GM12878 (cell line): ENCODE measurements at regions not wholly inside any gene's neighbourhood (a gene's known extent, or its start where the extent isn't known, plus 50 kb on each side); places are given as distances from the start of the nearest gene placed in this dataset.

Source experiments
- ATAC-seq: fragments of 200-7000 bp; cut with Tn5 transposase; 3 replicates; pipeline ENCODE4 v1.9.1; 2020; ENCODE audit warnings: mild to moderate bottlenecking, moderate library complexity
- BruUV-seq: library from RNA; stranded (reverse); fragments of 400-500 nt; replicated peaks from 2 replicates; lab custom pipeline; 2021; lab: Mats Ljungman, UMichigan
- CTCF ChIA-PET: fragments of 300-600 bp; sonication (Branson Sonifier 250); formaldehyde crosslinking; extraction: SDS; loops from one replicate; lab custom pipeline; 2021; ENCODE audit warnings: inconsistent platforms; lab: Yijun Ruan, JAX
- POLR2A ChIA-PET: fragments of 350-600 bp; formaldehyde crosslinking; extraction: SDS; loops from one replicate; lab custom pipeline; 2021; ENCODE audit warnings: inconsistent platforms; lab: Charles Lee
- RAD21 ChIA-PET: fragments of 300-600 bp; sonication (Branson Sonifier 250); formaldehyde crosslinking; loops from one replicate; lab custom pipeline; 2023; ENCODE audit warnings: antibody characterized with exemption; ENCODE audit not compliant: unreplicated experiment; lab: Charles Lee
- SMC1A ChIA-PET: fragments of 300-600 bp; sonication (Branson Sonifier 250); formaldehyde crosslinking; loops from one replicate; lab custom pipeline; 2023; ENCODE audit not compliant: unreplicated experiment, uncharacterized antibody; lab: Charles Lee
- DNase-seq: peaks from one replicate; pipeline ENCODE4 v3.0.0-alpha.2; 2011; ENCODE audit warnings: low read depth, low spot score
- FAIRE-seq: peaks from 3 replicates; lab custom pipeline; 2011; peaks lifted over from hg19 to GRCh38; lab: Jason Lieb, UNC
- H2AFZ ChIP-seq: 2 replicates; pipeline ENCODE4 v1.6.0; 2011; ENCODE audit warnings: low read depth, low read length, control low read depth; ENCODE audit not compliant: control insufficient read depth
- H3K27ac ChIP-seq: 2 replicates; pipeline ENCODE4 v1.5.1; 2011; ENCODE audit warnings: control low read depth; ENCODE audit not compliant: control insufficient read depth, insufficient read depth
- H3K27me3 ChIP-seq, 2 experiments: replicated peaks in 1 of 2; 2 replicates each; pipeline versions ENCODE4 v1.6.0 to v1.6.1; 2011; ENCODE audit warnings: low read length in 1 of 2; ENCODE audit not compliant: control insufficient read depth in 2 of 2, insufficient read depth in 2 of 2
- H3K36me3 ChIP-seq, 2 experiments: 2 replicates each; pipeline ENCODE4 v1.5.1; 2011; ENCODE audit warnings: low read length in 1 of 2; ENCODE audit not compliant: control insufficient read depth in 2 of 2, insufficient read depth in 2 of 2
- H3K4me1 ChIP-seq: 2 replicates; pipeline ENCODE4 v1.6.1; 2011; ENCODE audit warnings: mild to moderate bottlenecking, low read length, moderate library complexity, mixed read lengths; ENCODE audit not compliant: control insufficient read depth, insufficient read depth
- H3K4me2 ChIP-seq: 2 replicates; pipeline ENCODE4 v1.6.0; 2011; ENCODE audit warnings: control low read depth; ENCODE audit not compliant: control insufficient read depth, insufficient read depth
- H3K4me3 ChIP-seq: fragments of 200-600 bp; sonication (generic); 2 replicates; pipeline ENCODE4 v1.5.1; 2016
- H3K79me2 ChIP-seq: 2 replicates; pipeline ENCODE4 v1.6.0; 2011; ENCODE audit warnings: low read length; ENCODE audit not compliant: control insufficient read depth, insufficient read depth
- H3K9ac ChIP-seq: 2 replicates; pipeline ENCODE4 v1.8.0; 2011; ENCODE audit warnings: low read length, control low read depth, mixed read lengths; ENCODE audit not compliant: control insufficient read depth, insufficient read depth
- H3K9me3 ChIP-seq: replicated peaks from 3 replicates; pipeline ENCODE4 v1.5.1; 2011; ENCODE audit warnings: mild to moderate bottlenecking, low read length; ENCODE audit not compliant: control insufficient read depth, insufficient read depth
- H4K20me1 ChIP-seq: 2 replicates; pipeline ENCODE4 v1.6.0; 2011; ENCODE audit not compliant: control insufficient read depth, insufficient read depth
- CHD4 ChIP-seq: fragments of 200-600 bp; sonication (generic); IDR thresholded peaks from 2 replicates; pipeline ENCODE4 v1.6.1; 2016; ENCODE audit warnings: mild to moderate bottlenecking
- MEF2A ChIP-seq: IDR thresholded peaks from 2 replicates; pipeline ENCODE4 v1.6.1; 2011; ENCODE audit warnings: low read depth, mild to moderate bottlenecking, low read length, moderate library complexity; ENCODE audit not compliant: insufficient read depth
- NFXL1 ChIP-seq: fragments of 450-650 bp; IDR thresholded peaks from 2 replicates; pipeline ENCODE4 v1.6.1; 2017; ENCODE audit warnings: antibody characterized with exemption, mild to moderate bottlenecking, borderline replicate concordance
- ZNF274 ChIP-seq: IDR thresholded peaks from one replicate; pipeline ENCODE4 v1.8.0; 2011; ENCODE audit not compliant: insufficient read length, insufficient read depth
- WGBS: methylation state at CpG from one replicate; pipeline ENCODE4 v1.1.6; 2016; ENCODE audit warnings: low lambda C conversion rate; ENCODE audit not compliant: insufficient replicate concordance, insufficient coverage; ENCODE audit errors: missing lambda C conversion rate; 5-methylcytosine and 5-hydroxymethylcytosine counted together
- in situ Hi-C: fragments of 300-500 bp; cut with MboI; formaldehyde crosslinking; loops from 9 replicates; pipeline ENCODE4 v1.14.3; 2018; ENCODE audit warnings: mixed read lengths
- intact Hi-C: fragments of 100-400 bp; cut with micrococcal nuclease; formaldehyde crosslinking; loops from one replicate; pipeline ENCODE4 v1.14.2; 2022; ENCODE audit not compliant: unreplicated experiment
- TF ChIP-seq, protein P1 (sequence below): fragments of 450-650 bp; IDR thresholded peaks from 2 replicates; pipeline ENCODE4 v1.6.1; 2017; ENCODE audit warnings: low read depth, mild to moderate bottlenecking, moderate library complexity
- TF ChIP-seq, protein P2 (sequence below): IDR thresholded peaks from 2 replicates; pipeline ENCODE4 v1.6.1; 2012; ENCODE audit warnings: mild to moderate bottlenecking, low read depth, low read length

DNA sequence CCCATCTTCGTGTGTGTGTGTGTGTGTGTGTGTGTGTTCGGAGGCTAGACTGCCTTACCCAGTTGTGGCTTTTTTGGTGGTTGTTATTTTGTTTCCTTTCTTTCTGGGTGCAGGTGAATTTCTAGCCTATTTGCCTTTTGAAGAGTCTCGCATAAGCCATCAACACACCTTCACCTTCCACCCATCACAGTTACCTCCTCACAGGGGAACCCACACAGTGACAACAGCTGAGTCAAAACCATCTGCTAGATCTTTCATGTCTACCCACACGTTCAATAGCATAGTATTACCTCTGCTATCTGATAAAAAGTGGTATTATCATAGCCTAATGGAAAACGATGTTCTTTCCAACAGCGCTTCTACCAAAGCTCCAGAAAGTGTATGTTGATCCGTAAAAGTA, 303.2 kb upstream of the TMTC4 start:
- no peak for FAIRE-seq
- in situ Hi-C loops = no loop called here

More for the DNA sequence above, 303.2 kb upstream of the TMTC4 start:
- H3K36me3 ChIP-seq = no peaks in the 10 kb centered on the region
- H3K79me2 ChIP-seq = no peaks in the 10 kb centered on the region
- no peaks in the 10 kb centered on the region for H3K4me1 ChIP-seq
- no peak overlapping the region for H3K4me3 ChIP-seq
- CTCF ChIA-PET = no interaction called here
- no peak overlapping the region for H3K27ac ChIP-seq
- no peak overlapping the region for H3K4me2 ChIP-seq
- no peak overlapping the region for H2AFZ ChIP-seq
- TF ChIP-seq CHD4 = no peak
- no peak for TF ChIP-seq NFXL1
- TF ChIP-seq MEF2A = no peak
- TF ChIP-seq, protein P1, sequence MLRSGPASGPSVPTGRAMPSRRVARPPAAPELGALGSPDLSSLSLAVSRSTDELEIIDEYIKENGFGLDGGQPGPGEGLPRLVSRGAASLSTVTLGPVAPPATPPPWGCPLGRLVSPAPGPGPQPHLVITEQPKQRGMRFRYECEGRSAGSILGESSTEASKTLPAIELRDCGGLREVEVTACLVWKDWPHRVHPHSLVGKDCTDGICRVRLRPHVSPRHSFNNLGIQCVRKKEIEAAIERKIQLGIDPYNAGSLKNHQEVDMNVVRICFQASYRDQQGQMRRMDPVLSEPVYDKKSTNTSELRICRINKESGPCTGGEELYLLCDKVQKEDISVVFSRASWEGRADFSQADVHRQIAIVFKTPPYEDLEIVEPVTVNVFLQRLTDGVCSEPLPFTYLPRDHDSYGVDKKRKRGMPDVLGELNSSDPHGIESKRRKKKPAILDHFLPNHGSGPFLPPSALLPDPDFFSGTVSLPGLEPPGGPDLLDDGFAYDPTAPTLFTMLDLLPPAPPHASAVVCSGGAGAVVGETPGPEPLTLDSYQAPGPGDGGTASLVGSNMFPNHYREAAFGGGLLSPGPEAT = no peak
- TF ChIP-seq, protein P2, sequence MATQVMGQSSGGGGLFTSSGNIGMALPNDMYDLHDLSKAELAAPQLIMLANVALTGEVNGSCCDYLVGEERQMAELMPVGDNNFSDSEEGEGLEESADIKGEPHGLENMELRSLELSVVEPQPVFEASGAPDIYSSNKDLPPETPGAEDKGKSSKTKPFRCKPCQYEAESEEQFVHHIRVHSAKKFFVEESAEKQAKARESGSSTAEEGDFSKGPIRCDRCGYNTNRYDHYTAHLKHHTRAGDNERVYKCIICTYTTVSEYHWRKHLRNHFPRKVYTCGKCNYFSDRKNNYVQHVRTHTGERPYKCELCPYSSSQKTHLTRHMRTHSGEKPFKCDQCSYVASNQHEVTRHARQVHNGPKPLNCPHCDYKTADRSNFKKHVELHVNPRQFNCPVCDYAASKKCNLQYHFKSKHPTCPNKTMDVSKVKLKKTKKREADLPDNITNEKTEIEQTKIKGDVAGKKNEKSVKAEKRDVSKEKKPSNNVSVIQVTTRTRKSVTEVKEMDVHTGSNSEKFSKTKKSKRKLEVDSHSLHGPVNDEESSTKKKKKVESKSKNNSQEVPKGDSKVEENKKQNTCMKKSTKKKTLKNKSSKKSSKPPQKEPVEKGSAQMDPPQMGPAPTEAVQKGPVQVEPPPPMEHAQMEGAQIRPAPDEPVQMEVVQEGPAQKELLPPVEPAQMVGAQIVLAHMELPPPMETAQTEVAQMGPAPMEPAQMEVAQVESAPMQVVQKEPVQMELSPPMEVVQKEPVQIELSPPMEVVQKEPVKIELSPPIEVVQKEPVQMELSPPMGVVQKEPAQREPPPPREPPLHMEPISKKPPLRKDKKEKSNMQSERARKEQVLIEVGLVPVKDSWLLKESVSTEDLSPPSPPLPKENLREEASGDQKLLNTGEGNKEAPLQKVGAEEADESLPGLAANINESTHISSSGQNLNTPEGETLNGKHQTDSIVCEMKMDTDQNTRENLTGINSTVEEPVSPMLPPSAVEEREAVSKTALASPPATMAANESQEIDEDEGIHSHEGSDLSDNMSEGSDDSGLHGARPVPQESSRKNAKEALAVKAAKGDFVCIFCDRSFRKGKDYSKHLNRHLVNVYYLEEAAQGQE = no peak
- TF ChIP-seq ZNF274 = no peak
- no peaks in the 10 kb centered on the region for H3K9me3 ChIP-seq
- WGBS = 34% methylated on average over 7 of the region's 7 CpGs
- intact Hi-C loops = no loop called here
- POLR2A ChIA-PET = no interaction called here
- BruUV-seq = no TSS peak
- H3K27me3 ChIP-seq = no peaks in the 10 kb centered on the region
- no peak for DNase-seq
- SMC1A ChIA-PET = no interaction called here
- no peaks in the 10 kb centered on the region for H4K20me1 ChIP-seq
- no peak for ATAC-seq
- no peak overlapping the region for H3K9ac ChIP-seq
- RAD21 ChIA-PET = no interaction called here
